Stimulated activated CD4-positive, alpha-beta T cell treated with anti-CD3 and anti-CD28 coated beads, Interleukin-4, amount 100 ng/mL, for 48 hours (primary cell): ENCODE measurements at regions not wholly inside any gene's neighbourhood (a gene's known extent, or its start where the extent isn't known, plus 50 kb on each side); places are given as distances from the start of the nearest gene placed in this dataset.

Source experiments
- DNase-seq, 2 donors: peaks; one replicate each; pipeline ENCODE4 v3.0.0-alpha.2; 2020; ENCODE audit warnings: low read depth in 2 of 2

DNA sequence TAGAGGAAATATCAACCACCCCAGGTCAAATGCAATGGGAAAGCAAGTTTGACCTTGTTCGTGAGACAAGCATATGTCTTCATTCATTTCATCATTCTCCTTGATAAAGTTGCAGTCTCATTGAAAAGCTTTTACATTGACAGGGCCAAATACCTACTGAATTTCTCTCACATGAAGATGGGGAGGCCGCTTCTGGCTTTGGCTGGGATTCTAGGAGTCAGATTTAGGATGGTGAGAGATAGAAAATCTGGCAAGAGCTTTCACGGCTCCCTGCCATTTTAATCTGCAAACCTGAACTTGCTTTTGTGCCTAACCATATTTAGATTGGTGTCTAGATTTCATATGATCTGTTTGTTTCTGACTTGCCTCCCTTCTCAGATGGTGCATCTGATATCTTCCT is 88.0 kb downstream of the TMEM100 start:
- no peak for DNase-seq

- DNase-seq: no peak
Measured at GRCh38 chr17:55632893-55633292, 89.8 kb downstream of the TMEM100 start.

GRCh38 chr17:55632236-55632635 is 90.4 kb downstream of the TMEM100 start:
- no peak for DNase-seq

GRCh38 chr17:55629995-55630394 is 92.7 kb downstream of the TMEM100 start:
- DNase-seq: no peak

DNA sequence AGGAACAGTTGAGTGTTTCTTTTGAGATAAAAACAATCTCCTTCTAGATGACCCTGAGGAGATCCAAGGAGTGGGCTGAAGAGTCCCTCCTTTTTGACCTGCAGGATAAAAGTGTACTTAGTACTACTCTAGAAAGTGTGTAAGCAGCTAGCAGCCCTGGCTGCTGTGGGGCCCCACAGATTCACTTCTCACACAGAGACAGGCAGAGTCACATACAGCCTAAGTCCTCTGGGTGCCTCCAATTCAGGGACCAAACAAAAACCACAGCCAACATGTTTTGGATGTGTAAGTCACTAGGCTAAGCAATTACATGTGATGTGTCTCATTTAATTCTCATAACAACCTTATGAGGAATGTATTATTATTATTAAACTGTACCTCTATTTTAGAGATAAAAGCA is 97.1 kb downstream of the TMEM100 start:
- DNase-seq: no peak

DNA sequence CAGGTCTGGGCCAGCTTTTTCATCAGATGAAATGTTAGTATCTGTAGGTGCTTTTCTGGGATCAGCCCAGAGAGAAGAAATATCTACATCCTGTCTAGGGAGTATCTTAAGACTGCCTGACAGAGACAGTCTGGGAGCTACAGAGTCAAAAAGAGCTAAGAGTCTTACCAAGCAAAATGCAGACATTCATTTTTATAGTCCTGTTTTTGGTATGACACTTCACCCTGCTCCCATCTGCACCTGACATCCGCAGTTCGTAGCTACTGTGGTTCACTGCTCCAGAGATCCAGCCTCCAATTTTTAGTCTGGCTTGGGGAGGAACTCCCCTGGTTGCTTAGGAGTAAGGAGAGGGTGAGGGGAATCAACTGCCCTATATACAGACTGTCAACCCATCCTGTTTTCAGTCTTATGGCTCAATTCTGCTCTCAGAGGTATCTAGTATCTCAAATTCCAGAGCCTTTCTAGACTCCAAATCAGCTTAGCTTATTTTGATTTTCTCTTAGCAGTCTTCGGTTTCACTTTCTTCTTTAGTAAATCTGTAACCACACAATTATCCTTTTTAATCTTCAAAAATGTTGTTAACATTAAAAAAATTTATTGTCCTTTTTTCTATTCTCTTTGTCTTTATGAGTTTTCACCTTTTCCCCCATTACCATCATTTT is 97.8 kb downstream of the TMEM100 start:
- no peak for DNase-seq

GRCh38 chr17:55622547-55622946 is 100.1 kb downstream of the TMEM100 start:
- DNase-seq: no peak

GRCh38 chr17:55620945-55621344 is 101.7 kb downstream of the TMEM100 start:
- DNase-seq: no peak

DNA sequence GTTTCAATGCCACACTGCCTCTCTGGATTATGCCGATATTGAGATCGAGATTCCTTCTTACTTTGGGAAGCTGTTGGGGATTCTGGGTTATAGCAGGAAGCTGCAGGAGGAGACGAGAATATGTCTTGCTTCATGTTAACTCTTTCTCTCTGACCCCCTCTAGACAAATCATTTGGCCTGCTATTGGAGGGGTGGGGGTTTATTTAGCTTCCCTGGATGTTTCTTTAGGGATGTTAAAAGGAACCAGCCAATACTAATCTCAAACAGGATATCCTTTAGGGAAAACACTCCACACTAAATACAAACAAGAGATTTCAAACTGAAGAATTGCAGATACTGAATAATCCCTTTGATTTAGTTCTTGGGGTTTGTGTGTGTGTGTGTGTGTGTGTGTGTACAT is 102.6 kb downstream of the TMEM100 start:
- no peak for DNase-seq

DNA sequence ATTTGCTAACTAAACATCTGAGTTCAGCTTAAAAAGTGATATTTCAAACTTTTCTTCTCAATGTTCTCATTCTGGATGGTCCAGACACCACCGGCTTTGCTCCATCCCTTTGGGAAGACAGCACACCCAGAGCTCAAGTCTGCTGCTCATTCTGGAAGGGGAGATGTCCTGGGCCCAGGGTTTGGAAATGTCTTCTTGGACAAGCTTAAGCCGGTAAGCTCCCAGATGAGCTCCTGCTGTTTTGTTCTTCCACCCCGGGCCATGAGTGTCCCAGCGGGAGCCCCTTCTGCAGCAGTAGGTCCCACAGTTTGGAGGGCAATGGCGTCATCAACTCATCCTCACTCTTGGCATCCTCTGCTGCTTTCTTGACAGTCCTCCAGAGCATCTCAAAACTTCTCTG is 105.2 kb downstream of the TMEM100 start:
- no peak for DNase-seq

GRCh38 chr17:55614061-55614460 is 102.8 kb upstream of the SMIM36 start:
- no peak for DNase-seq

GRCh38 chr17:55612691-55613141 is 101.5 kb upstream of the SMIM36 start:
- DNase-seq: no peak

DNA sequence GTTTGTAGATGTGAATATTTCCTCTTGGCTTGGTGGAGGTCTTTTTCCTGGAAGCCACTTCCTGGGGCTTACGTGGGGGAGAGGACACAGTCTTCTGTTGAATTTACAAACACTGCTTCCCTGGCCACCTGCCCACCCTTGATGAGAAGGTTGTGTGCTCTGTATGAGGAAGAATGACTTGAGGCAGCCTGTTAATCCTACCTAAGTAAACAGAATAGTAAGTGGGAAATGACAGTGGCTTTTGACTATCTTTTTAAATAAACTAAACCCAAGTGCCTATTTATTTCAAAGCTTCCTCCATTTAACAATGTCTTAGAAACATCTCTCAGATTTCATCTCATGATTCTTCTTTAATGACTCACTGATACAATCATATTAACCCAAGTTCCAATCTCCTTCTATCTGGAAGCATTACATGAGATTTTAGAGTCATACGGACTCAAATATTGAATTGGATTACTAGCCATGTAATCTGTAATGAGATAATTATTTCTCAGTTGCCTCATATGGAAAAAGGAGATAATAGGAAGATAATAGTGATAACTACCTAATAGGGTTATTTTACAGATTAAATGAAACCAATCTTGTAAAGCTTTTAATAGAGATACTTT is 96.6 kb upstream of the SMIM36 start:
- no peak for DNase-seq

GRCh38 chr17:55606488-55606815 is 95.2 kb upstream of the SMIM36 start:
- no peak for DNase-seq

- DNase-seq: no peak
Measured at GRCh38 chr17:55605705-55606487, 94.6 kb upstream of the SMIM36 start.

DNA sequence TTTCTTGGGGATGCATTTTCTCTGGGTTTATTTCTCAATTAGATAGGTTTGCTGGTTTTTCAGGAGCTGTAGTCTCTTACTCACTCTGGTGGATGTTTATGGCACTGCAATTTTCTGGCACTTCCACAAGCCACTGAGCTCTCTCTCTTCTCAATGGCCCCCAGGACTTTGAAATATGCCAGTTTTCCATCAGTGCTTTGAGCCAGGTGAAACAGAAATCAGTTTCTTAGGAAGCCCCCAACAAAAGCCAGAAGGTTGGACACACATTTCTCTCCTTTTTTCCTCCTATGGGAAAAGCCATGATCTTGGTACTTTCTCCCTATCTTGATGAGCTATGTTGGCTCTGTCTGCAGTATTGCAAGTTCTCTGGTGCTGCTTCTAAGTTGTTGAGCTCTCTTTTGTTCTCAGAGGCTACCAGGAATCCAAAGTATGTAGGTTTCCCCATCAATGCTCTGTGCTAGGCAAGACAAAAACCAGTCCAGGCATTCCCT is 90.7 kb upstream of the SMIM36 start:
- no peak for DNase-seq

DNA sequence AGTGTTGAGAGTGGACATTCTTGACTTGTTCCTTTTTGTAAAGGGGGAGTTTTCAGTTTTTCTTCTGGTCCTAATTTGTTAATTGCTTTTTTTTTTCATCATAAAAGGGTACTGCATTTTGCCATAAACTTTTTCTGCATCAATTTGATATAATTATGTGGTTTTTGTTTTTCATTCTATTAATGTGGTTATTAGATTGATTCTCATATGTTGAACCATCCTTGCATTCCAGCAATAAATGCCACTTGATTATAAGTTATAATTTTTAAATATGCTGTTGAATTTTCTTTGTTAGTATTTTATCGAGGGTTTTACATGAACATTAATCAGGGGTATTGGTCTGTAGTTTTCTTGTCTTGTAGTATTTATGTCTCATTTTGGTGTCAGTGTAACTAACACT is 87.2 kb upstream of the SMIM36 start:
- DNase-seq: no peak

DNA sequence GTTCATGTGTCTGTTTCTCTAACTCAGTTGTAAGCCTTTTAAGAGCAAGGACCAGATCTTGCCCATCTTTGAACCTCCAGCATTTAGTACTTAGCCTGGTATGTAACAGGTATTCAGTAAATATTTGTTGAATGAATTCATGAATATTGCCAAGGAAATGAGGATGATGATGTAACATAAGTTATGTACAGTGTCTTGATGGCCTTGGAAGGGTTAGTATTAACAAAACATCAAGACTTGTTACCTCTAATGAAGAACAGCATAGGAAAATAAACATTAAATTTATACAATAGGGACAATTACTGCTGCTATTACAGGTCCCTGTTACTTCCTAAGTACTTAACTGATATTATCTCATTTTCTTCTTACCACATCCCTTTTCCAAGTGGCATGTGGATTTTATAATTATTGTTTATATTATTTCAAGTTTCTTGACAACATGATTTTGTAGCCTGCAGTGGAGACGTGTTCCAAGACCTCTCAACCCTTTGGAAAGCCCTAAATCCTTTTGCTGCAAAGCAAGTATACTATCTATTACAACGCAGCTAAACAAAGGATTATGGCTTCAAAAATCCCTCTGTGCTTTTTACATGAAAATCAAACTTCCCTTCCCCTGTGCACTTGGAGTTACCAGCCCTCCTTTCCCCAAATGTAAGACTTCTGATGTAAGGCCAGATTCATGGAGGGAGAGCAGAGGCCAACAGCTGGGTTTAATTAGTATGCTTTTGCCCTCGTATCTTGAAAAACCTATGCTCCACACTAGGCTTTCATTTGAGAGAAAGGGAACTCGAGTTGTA is 77.4 kb upstream of the SMIM36 start:
- no peak for DNase-seq

GRCh38 chr17:55587608-55588139 is 76.4 kb upstream of the SMIM36 start:
- no peak for DNase-seq

- DNase-seq: no peak
Measured at GRCh38 chr17:55585629-55586028, 74.4 kb upstream of the SMIM36 start.

DNA sequence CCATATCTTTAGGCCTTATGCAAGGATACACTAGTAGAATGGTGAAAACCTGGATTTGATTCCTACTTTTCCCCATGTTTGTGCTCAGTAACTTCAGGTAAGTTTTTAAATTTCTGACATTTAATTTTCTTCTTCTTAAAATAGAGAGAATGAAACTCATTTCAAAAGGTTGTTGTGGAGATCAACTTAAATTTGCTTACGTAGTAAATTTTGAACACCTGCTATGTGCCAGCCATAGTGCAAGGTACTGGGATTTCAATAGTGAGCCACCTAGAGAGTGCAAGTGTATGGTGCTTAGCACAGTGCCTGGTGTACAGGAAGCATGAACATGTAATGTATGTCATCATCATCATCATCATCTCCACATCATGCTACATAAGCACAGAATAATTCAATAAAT is 73.6 kb upstream of the SMIM36 start:
- DNase-seq: no peak
